PC-3 (cell line): ENCODE measurements at regions not wholly inside any gene's neighbourhood (a gene's known extent, or its start where the extent isn't known, plus 50 kb on each side); places are given as distances from the start of the nearest gene placed in this dataset.

Experiments
- ATAC-seq: fragments of 200-7000 bp; cut with Tn5 transposase; 2 replicates; pipeline ENCODE4 v1.9.1; 2020; ENCODE audit warnings: mild to moderate bottlenecking, moderate library complexity
- BruUV-seq: library from RNA; stranded (reverse); fragments of 400-500 nt; replicated peaks from 2 replicates; lab custom pipeline; 2021; lab: Mats Ljungman, UMichigan
- CTCF ChIA-PET: fragments of 300-600 bp; sonication (Branson Sonifier 250); formaldehyde crosslinking; loops from one replicate; lab custom pipeline; 2022; ENCODE audit warnings: antibody characterized with exemption; lab: Charles Lee
- POLR2A ChIA-PET: fragments of 300-600 bp; sonication (Branson Sonifier 250); formaldehyde crosslinking; loops from one replicate; lab custom pipeline; 2022; ENCODE audit warnings: antibody characterized with exemption; ENCODE audit not compliant: unreplicated experiment; lab: Charles Lee
- DNase-seq: peaks from one replicate; pipeline ENCODE4 v3.0.0-alpha.2; 2015
- H2AFZ ChIP-seq: fragments of 300-600 bp; sonication (generic); 2 replicates; pipeline ENCODE4 v1.6.0; 2016; ENCODE audit warnings: antibody characterized with exemption, low read length
- H3F3A ChIP-seq: fragments of 300-600 bp; sonication (generic); one replicate; pipeline ENCODE4 v1.6.0; 2017; ENCODE audit warnings: antibody characterized with exemption, low read length, control low read depth, mild to moderate bottlenecking; ENCODE audit not compliant: unreplicated experiment
- H3K27ac ChIP-seq: fragments of 300-600 bp; sonication (generic); 2 replicates; pipeline ENCODE4 v1.5.1; 2016; ENCODE audit warnings: mild to moderate bottlenecking, low read length
- H3K27me3 ChIP-seq: fragments of 300-600 bp; sonication (generic); 2 replicates; pipeline ENCODE4 v1.6.1; 2016; ENCODE audit warnings: low read length, mixed read lengths
- H3K36me3 ChIP-seq: fragments of 300-600 bp; sonication (generic); 2 replicates; pipeline ENCODE4 v1.6.1; 2016; ENCODE audit warnings: low read depth, mixed run types, low read length, mixed read lengths
- H3K4me1 ChIP-seq: fragments of 300-600 bp; sonication (generic); 2 replicates; pipeline ENCODE4 v1.5.1; 2016; ENCODE audit warnings: low read length; ENCODE audit not compliant: insufficient read depth
- H3K4me2 ChIP-seq: fragments of 300-600 bp; sonication (generic); 2 replicates; pipeline ENCODE4 v1.6.0; 2016; ENCODE audit warnings: low read length
- H3K4me3 ChIP-seq: fragments of 300-600 bp; sonication (generic); 2 replicates; pipeline ENCODE4 v1.5.1; 2016; ENCODE audit warnings: mild to moderate bottlenecking, low read length, mixed read lengths
- H3K79me2 ChIP-seq: fragments of 300-600 bp; sonication (generic); 2 replicates; pipeline ENCODE4 v1.6.1; 2017; ENCODE audit warnings: low read length, mixed read lengths
- H3K9ac ChIP-seq: fragments of 300-600 bp; sonication (generic); 2 replicates; pipeline ENCODE4 v1.6.0; 2016; ENCODE audit warnings: mild to moderate bottlenecking, low read length
- H3K9me2 ChIP-seq: fragments of 300-600 bp; sonication (generic); replicated peaks from 2 replicates; pipeline ENCODE4 v1.6.1; 2016; ENCODE audit warnings: mixed run types, low read length, mixed read lengths
- H3K9me3 ChIP-seq: fragments of 300-600 bp; sonication (generic); 2 replicates; pipeline ENCODE4 v1.6.1; 2016; ENCODE audit warnings: low read length, mixed read lengths
- H4K20me1 ChIP-seq: fragments of 300-600 bp; sonication (generic); 2 replicates; pipeline ENCODE4 v1.6.1; 2016; ENCODE audit warnings: low read length, mixed read lengths
- CTCF ChIP-seq: fragments of 300-600 bp; sonication (generic); conservative IDR thresholded peaks from 2 replicates; pipeline ENCODE4 v1.5.1; 2017; ENCODE audit warnings: antibody characterized with exemption, low read depth, mild to moderate bottlenecking, low read length
- EZH2 ChIP-seq: fragments of 300-600 bp; sonication (generic); IDR thresholded peaks from one replicate; pipeline ENCODE4 v1.6.1; 2017; ENCODE audit warnings: antibody characterized with exemption, mild to moderate bottlenecking, low read length; ENCODE audit not compliant: unreplicated experiment
- EZH2phosphoT487 ChIP-seq: fragments of 300-600 bp; sonication (generic); IDR thresholded peaks from 2 replicates; pipeline ENCODE4 v1.6.1; 2018; ENCODE audit warnings: mild to moderate bottlenecking, antibody characterized with exemption, low read length, borderline replicate concordance
- intact Hi-C: fragments of 100-400 bp; cut with micrococcal nuclease; formaldehyde crosslinking; loops from 2 replicates; pipeline ENCODE4 v1.9.0; 2023

GRCh38 chr4:27888505-27888904 is 1027.9 kb downstream of the STIM2 start:
- H3K79me2 ChIP-seq = no peaks in the 10 kb centered on the region
- H3K4me2 ChIP-seq = no peak overlapping the region
- no peaks in the 10 kb centered on the region for H3K27me3 ChIP-seq
- H4K20me1 ChIP-seq = no peaks in the 10 kb centered on the region
- TF ChIP-seq EZH2phosphoT487 = no peak
- no peak for TF ChIP-seq CTCF
- no peak for TF ChIP-seq EZH2
- CTCF ChIA-PET = no interaction called here
- H3K27ac ChIP-seq = no peak overlapping the region
- no peak overlapping the region for H2AFZ ChIP-seq
- H3K9me3 ChIP-seq = no peaks in the 10 kb centered on the region
- no peaks in the 10 kb centered on the region for H3K36me3 ChIP-seq
- no peak overlapping the region for H3K4me3 ChIP-seq
- H3K9me2 ChIP-seq = no peaks in the 10 kb centered on the region
- H3K9ac ChIP-seq = no peak overlapping the region
- DNase-seq = no peak
- no peak for ATAC-seq
- POLR2A ChIA-PET = no interaction called here
- peaks cover 15% of the 10 kb centered on the region for H3K4me1 ChIP-seq
- no TSS peak for BruUV-seq
- H3F3A ChIP-seq = no peaks in the 10 kb centered on the region
- intact Hi-C loops = no loop called here

DNA sequence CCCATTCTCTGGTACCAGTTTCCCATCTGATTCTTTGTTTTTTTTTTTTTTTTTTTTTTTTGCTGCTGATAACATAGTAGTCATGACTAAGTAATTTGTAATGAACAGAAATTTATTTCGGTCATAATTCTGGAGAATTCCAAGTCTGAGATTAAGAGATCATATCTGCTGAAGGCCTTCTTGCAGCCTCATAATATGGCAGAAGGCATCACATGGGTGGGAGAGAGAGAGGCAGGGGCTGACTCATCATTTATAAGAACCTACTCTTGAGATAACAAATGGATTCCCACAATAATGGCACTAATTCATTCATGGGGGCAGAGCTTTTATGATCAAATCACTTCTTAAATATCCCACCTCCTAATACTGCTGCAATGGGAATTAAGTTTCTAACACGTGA is 1034.3 kb downstream of the STIM2 start:
- TF ChIP-seq EZH2phosphoT487 (no peak), CTCF (no peak), EZH2 (no peak)
- Histone ChIP-seq H3K4me1 (peaks cover 6% of the 10 kb centered on the region; the same call in 1 of the 2 replicates), H3K4me3 (no peak overlapping the region), H3K27me3 (no peaks in the 10 kb centered on the region), H3K9ac (no peak overlapping the region), H3K36me3 (no peaks in the 10 kb centered on the region), H3F3A (no peaks in the 10 kb centered on the region), H3K9me2 (no peaks in the 10 kb centered on the region), H3K4me2 (no peak overlapping the region), H3K79me2 (no peaks in the 10 kb centered on the region), H4K20me1 (no peaks in the 10 kb centered on the region), H3K9me3 (no peaks in the 10 kb centered on the region), H3K27ac (no peak overlapping the region), H2AFZ (no peak overlapping the region)
- DNase-seq (no peak), ATAC-seq (no peak)
- POLR2A ChIA-PET = no interaction called here
- intact Hi-C loops = no loop called here
- no TSS peak for BruUV-seq
- CTCF ChIA-PET = no interaction called here

DNA sequence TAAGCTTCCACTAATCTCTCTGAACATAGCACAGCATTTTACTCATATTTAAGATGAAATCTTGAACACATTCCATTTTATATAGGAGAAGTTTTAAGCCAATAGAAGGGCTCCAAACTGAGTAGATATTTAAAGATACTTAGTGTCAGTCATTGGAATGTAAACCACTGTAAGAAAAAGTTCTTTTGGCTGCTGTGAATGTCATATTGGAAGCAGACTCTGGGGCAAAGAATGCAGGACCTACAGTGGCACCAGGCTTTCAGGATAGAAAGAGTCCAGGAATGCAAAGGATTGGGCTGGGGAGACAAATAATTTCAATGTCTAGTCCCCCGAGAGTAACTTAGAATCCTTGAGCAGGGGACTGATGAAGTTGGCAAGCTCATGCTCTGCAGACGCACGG is 1047.7 kb downstream of the STIM2 start:
- no TSS peak for BruUV-seq
- no peaks in the 10 kb centered on the region for H3K9me2 ChIP-seq
- no peak overlapping the region for H3K9ac ChIP-seq
- ChIA-PET CTCF (no interaction called here), POLR2A (no interaction called here)
- no peaks in the 10 kb centered on the region for H4K20me1 ChIP-seq
- H3F3A ChIP-seq = no peaks in the 10 kb centered on the region
- H3K27ac ChIP-seq = no peak overlapping the region
- H3K27me3 ChIP-seq = no peaks in the 10 kb centered on the region
- DNase-seq = no peak
- no peak overlapping the region for H3K4me2 ChIP-seq
- H3K36me3 ChIP-seq = no peaks in the 10 kb centered on the region
- H3K4me3 ChIP-seq = no peak overlapping the region
- intact Hi-C loops = no loop called here
- H3K79me2 ChIP-seq = no peaks in the 10 kb centered on the region
- H3K9me3 ChIP-seq = no peaks in the 10 kb centered on the region
- TF ChIP-seq EZH2phosphoT487 = no peak
- no peak for TF ChIP-seq EZH2
- no peak for TF ChIP-seq CTCF
- no peak for ATAC-seq
- peaks cover 3% of the 10 kb centered on the region; the same call in 1 of the 2 replicates for H3K4me1 ChIP-seq
- H2AFZ ChIP-seq = no peak overlapping the region
